GM18505 (cell line): ENCODE measurements at regions not wholly inside any gene's neighbourhood (a gene's known extent, or its start where the extent isn't known, plus 50 kb on each side); places are given as distances from the start of the nearest gene placed in this dataset.

Experiments
- ATAC-seq: cut with Tn5 transposase; IDR thresholded peaks from one replicate; pipeline ENCODE4 v1.9.1; 2021; ENCODE audit not compliant: unreplicated experiment
- POLR2A ChIP-seq: IDR thresholded peaks from 4 replicates; pipeline ENCODE4 v1.6.1; 2011; ENCODE audit warnings: borderline replicate concordance; ENCODE audit not compliant: insufficient read depth, insufficient read length; ENCODE audit errors: extremely low read depth

- no peak for ATAC-seq
- TF ChIP-seq POLR2A: no peak
These were observed 144.1 kb upstream of the ACTBL2 start for GRCh38 chr5:57626703-57627102.

DNA sequence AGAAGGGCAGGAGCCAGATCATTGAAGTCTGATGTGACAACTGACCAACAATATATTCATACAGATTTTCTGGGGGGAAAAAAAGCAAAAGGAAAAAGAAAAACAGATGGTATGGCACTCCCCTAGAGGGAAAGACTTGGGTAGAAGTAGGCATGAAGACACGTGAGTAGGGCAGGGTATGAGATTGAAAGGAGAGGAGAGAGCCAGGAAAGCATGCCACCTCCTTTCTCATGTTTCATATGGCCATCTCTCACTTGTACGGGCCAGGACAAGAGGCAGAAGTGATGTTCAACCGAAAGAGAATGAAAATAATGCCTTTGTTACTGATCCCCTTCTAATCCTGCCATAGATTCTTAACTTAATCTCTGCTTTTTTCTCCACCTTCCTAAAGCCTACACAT, 139.0 kb upstream of the ACTBL2 start:
- ATAC-seq: no peak
- no peak for TF ChIP-seq POLR2A

- no peak for ATAC-seq
These were observed 136.3 kb upstream of the ACTBL2 start for GRCh38 chr5:57618767-57619381.

GRCh38 chr5:57613741-57614140, 131.1 kb upstream of the ACTBL2 start:
- TF ChIP-seq POLR2A: no peak

More at GRCh38 chr5:57618767-57619381, 136.3 kb upstream of the ACTBL2 start:
- no peak for TF ChIP-seq POLR2A

DNA sequence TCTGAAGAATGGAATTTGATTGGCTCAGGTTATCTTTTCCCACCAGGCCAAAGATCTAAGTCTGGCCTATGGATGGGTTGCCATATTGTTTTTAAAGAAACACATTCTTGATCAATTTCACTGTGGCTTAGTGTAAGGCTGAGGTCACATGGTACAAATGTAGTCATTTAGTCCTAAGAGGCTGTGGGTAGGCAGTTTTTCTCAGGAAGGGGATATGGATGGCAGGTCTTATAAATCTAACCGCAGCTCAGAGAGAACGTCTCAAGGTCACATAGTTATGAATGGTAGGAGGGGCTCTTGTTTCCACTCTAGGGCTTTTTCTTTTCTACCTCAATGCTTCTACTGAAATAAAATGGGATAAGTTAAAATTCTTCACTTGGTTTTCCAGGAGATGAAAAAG, 128.6 kb upstream of the ACTBL2 start:
- no peak for ATAC-seq
- no peak for TF ChIP-seq POLR2A

More at GRCh38 chr5:57613741-57614140, 131.1 kb upstream of the ACTBL2 start:
- ATAC-seq: no peak

- no peak for TF ChIP-seq POLR2A
- no peak for ATAC-seq
These were observed 125.9 kb upstream of the ACTBL2 start for GRCh38 chr5:57608542-57608941.

- TF ChIP-seq POLR2A: no peak
- ATAC-seq: no peak
These were observed 119.4 kb upstream of the ACTBL2 start for GRCh38 chr5:57601996-57602395.

- ATAC-seq: no peak
- no peak for TF ChIP-seq POLR2A
These were observed 117.7 kb upstream of the ACTBL2 start for GRCh38 chr5:57600321-57600720.

DNA sequence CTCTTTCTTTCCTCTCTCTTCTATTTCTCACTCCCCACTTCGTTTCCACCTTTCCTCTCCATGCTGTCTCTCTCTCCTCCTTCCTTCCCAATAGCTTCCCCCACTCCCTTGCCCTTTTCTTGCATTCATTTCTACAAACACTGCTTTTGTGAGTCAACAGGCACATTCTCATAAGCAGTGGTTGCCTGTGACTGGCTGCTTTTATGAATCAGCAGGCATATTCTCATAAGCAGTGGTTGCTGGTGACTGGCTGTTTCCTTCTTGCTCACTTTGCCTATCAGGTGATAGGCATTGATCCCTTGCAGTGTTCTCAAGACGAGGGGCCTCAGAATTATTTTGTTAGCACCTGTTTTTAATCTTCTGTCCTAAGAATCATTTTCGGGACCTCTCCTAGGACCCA, 116.1 kb upstream of the ACTBL2 start:
- no peak for ATAC-seq

GRCh38 chr5:57598097-57598496, 115.5 kb upstream of the ACTBL2 start:
- no peak for TF ChIP-seq POLR2A
- no peak for ATAC-seq

More for the DNA sequence above, 116.1 kb upstream of the ACTBL2 start:
- no peak for TF ChIP-seq POLR2A

DNA sequence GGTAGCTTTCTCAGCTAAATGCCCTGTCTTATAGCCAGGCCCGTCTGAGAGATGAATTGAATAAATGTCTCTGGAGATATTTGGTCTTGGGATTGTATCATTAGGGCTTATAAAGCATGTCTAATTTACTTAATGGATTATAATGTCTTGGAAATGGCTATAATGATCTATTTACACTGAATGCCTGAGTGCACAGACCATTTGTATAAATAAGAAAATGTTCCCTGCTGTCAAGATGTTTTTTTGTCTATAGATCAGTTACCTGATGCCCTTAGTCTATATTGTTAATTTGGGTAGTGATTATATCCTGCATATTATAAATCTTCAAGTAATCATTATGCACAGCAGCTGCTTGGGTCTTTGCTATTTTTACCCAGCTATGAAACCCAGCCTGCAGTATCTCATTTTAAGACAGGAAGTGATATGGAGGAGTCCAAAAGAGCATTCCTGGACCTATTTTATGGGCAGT, 112.9 kb upstream of the ACTBL2 start:
- no peak for TF ChIP-seq POLR2A
- ATAC-seq: no peak

- TF ChIP-seq POLR2A: no peak
- ATAC-seq: no peak
These were observed 111.8 kb upstream of the ACTBL2 start for GRCh38 chr5:57594436-57594835.

GRCh38 chr5:57592236-57592635, 109.6 kb upstream of the ACTBL2 start:
- no peak for ATAC-seq
- no peak for TF ChIP-seq POLR2A

- TF ChIP-seq POLR2A: no peak
- no peak for ATAC-seq
These were observed 104.0 kb upstream of the ACTBL2 start for GRCh38 chr5:57586649-57587048.
